ENCODE measurements at regions not wholly inside any gene's neighbourhood (a gene's known extent, or its start where the extent isn't known, plus 50 kb on each side); places are given as distances from the start of the nearest gene placed in this dataset.

GRCh38 chr16:50916040-50916439 lies 174.2 kb downstream of the CYLD start:
- DNase-seq = no peak
- Histone ChIP-seq H3K4me3 (ENCODE audit: low read length) (no peak overlapping the region), H3K36me3 (ENCODE audit: control insufficient read depth, insufficient read depth, low read length) (no peaks in the 10 kb centered on the region), H3K9ac (ENCODE audit: extremely low read depth, low read length, poor library complexity, severe bottlenecking) (no peak overlapping the region), H3K4me1 (ENCODE audit: control insufficient read depth, insufficient read depth, low read length) (no peaks in the 10 kb centered on the region), H3K27me3 (ENCODE audit: control insufficient read depth, insufficient read depth, low read length, poor library complexity, severe bottlenecking) (no peaks in the 10 kb centered on the region), H3K27ac (ENCODE audit: low read depth, low read length) (no peak overlapping the region), H3K9me3 (ENCODE audit: control insufficient read depth, low read length) (no peaks in the 10 kb centered on the region)
- Mint-ChIP-seq H3K4me1 (no peaks in the 10 kb centered on the region), H3K36me3 (ENCODE audit: low read depth) (no peaks in the 10 kb centered on the region), H3K9me3 (no peaks in the 10 kb centered on the region), H3K27ac (no peak overlapping the region), H3K4me3 (no peak overlapping the region), H3K27me3 (ENCODE audit: insufficient read depth) (peaks cover 5% of the 10 kb centered on the region)
- TF ChIP-seq CTCF (conservative IDR thresholded peaks at IDR 0.05) = no peak

GRCh38 chr16:50915120-50915519 lies 173.2 kb downstream of the CYLD start:
- no peak for TF ChIP-seq CTCF (conservative IDR thresholded peaks at IDR 0.05)
- H3K4me1 ChIP-seq (ENCODE audit: control insufficient read depth, insufficient read depth, low read length) = no peaks in the 10 kb centered on the region
- no peaks in the 10 kb centered on the region for H3K9me3 ChIP-seq (ENCODE audit: control insufficient read depth, low read length)
- H3K36me3 ChIP-seq (ENCODE audit: control insufficient read depth, insufficient read depth, low read length) = no peaks in the 10 kb centered on the region
- no peak overlapping the region for H3K9ac ChIP-seq (ENCODE audit: extremely low read depth, low read length, poor library complexity, severe bottlenecking)
- Mint-ChIP-seq H3K4me3 (no peak overlapping the region), H3K9me3 (no peaks in the 10 kb centered on the region), H3K4me1 (peaks cover 2% of the 10 kb centered on the region), H3K36me3 (ENCODE audit: low read depth) (no peaks in the 10 kb centered on the region), H3K27me3 (ENCODE audit: insufficient read depth) (peaks cover 5% of the 10 kb centered on the region), H3K27ac (no peak overlapping the region)
- H3K27me3 ChIP-seq (ENCODE audit: control insufficient read depth, insufficient read depth, low read length, poor library complexity, severe bottlenecking) = no peaks in the 10 kb centered on the region
- no peak for DNase-seq
- no peak overlapping the region for H3K4me3 ChIP-seq (ENCODE audit: low read length)
- H3K27ac ChIP-seq (ENCODE audit: low read depth, low read length) = no peak overlapping the region
- WGBS, 2 experiments (ENCODE audit: insufficient coverage in 1 of 2, insufficient read length in 1 of 2) = 52 to 94% methylated on average over 2 of the region's 2 CpGs

GRCh38 chr16:50910736-50911100 lies 168.8 kb downstream of the CYLD start:
- H3K27me3 Mint-ChIP-seq (ENCODE audit: insufficient read depth) = no peaks in the 10 kb centered on the region
- H3K27ac ChIP-seq (ENCODE audit: low read depth, low read length) = no peak overlapping the region
- WGBS, 2 experiments (ENCODE audit: insufficient coverage in 1 of 2, insufficient read length in 1 of 2) = 72 to 83% methylated on average over 7 to 10 of the region's 10 CpGs
- no peaks in the 10 kb centered on the region for H3K27me3 ChIP-seq (ENCODE audit: control insufficient read depth, insufficient read depth, low read length, poor library complexity, severe bottlenecking)
- peaks cover 5% of the 10 kb centered on the region for H3K4me1 Mint-ChIP-seq
- no peak overlapping the region for H3K9ac ChIP-seq (ENCODE audit: extremely low read depth, low read length, poor library complexity, severe bottlenecking)
- H3K36me3 Mint-ChIP-seq (ENCODE audit: low read depth) = no peaks in the 10 kb centered on the region
- H3K9me3 Mint-ChIP-seq = no peaks in the 10 kb centered on the region
- no peak overlapping the region for H3K4me3 Mint-ChIP-seq
- no peak overlapping the region for H3K4me3 ChIP-seq (ENCODE audit: low read length)
- TF ChIP-seq CTCF (conservative IDR thresholded peaks at IDR 0.05) = no peak
- no peaks in the 10 kb centered on the region for H3K9me3 ChIP-seq (ENCODE audit: control insufficient read depth, low read length)
- H3K36me3 ChIP-seq (ENCODE audit: control insufficient read depth, insufficient read depth, low read length) = no peaks in the 10 kb centered on the region
- no peak for DNase-seq
- H3K4me1 ChIP-seq (ENCODE audit: control insufficient read depth, insufficient read depth, low read length) = no peaks in the 10 kb centered on the region
- no peak overlapping the region for H3K27ac Mint-ChIP-seq
